ENCODE measurements at regions not wholly inside any gene's neighbourhood (a gene's known extent, or its start where the extent isn't known, plus 50 kb on each side); places are given as distances from the start of the nearest gene placed in this dataset.

- TF ChIP-seq EZH2 (IDR thresholded peaks at IDR 0.05; ENCODE audit: low read length, unreplicated experiment) = no peak
- no peak for TF ChIP-seq CTCF (conservative IDR thresholded peaks at IDR 0.05; ENCODE audit: low read depth, low read length)
- TF ChIP-seq EZH2phosphoT487 (IDR thresholded peaks at IDR 0.05; ENCODE audit: borderline replicate concordance, low read length) = no peak
Observed at GRCh38 chr3:177357352-177358090, 160.2 kb upstream of the TBL1XR1 start.

Measured in PC-3 (cell line).